H1 (cell line): ENCODE measurements at regions not wholly inside any gene's neighbourhood (a gene's known extent, or its start where the extent isn't known, plus 50 kb on each side); places are given as distances from the start of the nearest gene placed in this dataset.

Source experiments
- CEBPB ChIP-seq: IDR thresholded peaks from 2 replicates; pipeline ENCODE4 v1.6.1; 2012; ENCODE audit warnings: low read depth, low read length
- EP300 ChIP-seq, 2 experiments: IDR thresholded peaks; 1 replicate in 1 of 2; 2 replicates in 1 of 2; pipeline ENCODE4 v1.6.1; 2011 to 2012; ENCODE audit warnings: low read depth in 2 of 2, low read length in 2 of 2, mild to moderate bottlenecking in 2 of 2, borderline replicate concordance in 1 of 2, inconsistent platforms in 1 of 2, moderate library complexity in 1 of 2
- POLR2A ChIP-seq, 2 experiments: IDR thresholded peaks; 1 replicate in 1 of 2; 2 replicates in 1 of 2; pipeline ENCODE4 v1.6.1; 2011; ENCODE audit warnings: low read depth in 2 of 2, low read length in 2 of 2, mild to moderate bottlenecking in 2 of 2; ENCODE audit errors: control extremely low read depth in 1 of 2
- TF ChIP-seq, protein P1 (sequence below), 3 experiments: IDR thresholded peaks; 1 replicate in 2 of 3; 2 replicates in 1 of 3; pipeline versions ENCODE4 v1.5.1 to v1.6.1; 2011; ENCODE audit warnings: low read length in 3 of 3, mild to moderate bottlenecking in 3 of 3, inconsistent platforms in 2 of 3, low read depth in 1 of 3, moderate library complexity in 1 of 3; ENCODE audit not compliant: insufficient read depth in 1 of 3; ENCODE audit errors: control extremely low read depth in 1 of 3

DNA sequence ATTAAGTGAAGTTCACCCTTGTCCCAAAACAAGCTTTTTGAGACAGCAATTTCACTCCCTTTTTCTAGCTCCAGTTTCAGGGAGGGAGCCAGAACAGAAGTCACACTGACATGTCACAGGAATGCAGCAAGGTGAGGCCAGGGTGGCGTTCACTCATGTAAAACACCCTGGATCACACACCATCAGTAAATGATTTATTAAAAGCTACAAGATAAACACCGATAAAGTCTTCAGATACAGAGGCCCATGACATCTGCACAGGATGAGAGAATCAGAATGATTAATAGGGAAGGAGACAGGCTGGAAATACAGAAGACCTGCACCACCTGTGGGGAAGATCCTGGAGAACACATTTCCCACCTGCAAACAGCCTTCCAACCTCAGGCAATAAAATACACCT, 77.5 kb upstream of the DYNLRB2 start:
- TF ChIP-seq POLR2A (IDR thresholded peaks at IDR 0.05; ENCODE audit: control extremely low read depth in 1 of 2, low read depth in 2 of 2, low read length in 2 of 2): no peak
- no peak for TF ChIP-seq CEBPB
- TF ChIP-seq, protein P1, sequence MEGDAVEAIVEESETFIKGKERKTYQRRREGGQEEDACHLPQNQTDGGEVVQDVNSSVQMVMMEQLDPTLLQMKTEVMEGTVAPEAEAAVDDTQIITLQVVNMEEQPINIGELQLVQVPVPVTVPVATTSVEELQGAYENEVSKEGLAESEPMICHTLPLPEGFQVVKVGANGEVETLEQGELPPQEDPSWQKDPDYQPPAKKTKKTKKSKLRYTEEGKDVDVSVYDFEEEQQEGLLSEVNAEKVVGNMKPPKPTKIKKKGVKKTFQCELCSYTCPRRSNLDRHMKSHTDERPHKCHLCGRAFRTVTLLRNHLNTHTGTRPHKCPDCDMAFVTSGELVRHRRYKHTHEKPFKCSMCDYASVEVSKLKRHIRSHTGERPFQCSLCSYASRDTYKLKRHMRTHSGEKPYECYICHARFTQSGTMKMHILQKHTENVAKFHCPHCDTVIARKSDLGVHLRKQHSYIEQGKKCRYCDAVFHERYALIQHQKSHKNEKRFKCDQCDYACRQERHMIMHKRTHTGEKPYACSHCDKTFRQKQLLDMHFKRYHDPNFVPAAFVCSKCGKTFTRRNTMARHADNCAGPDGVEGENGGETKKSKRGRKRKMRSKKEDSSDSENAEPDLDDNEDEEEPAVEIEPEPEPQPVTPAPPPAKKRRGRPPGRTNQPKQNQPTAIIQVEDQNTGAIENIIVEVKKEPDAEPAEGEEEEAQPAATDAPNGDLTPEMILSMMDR (IDR thresholded peaks at IDR 0.05; ENCODE audit: control extremely low read depth in 1 of 3, insufficient read depth in 1 of 3, low read depth in 1 of 3, low read length in 3 of 3): no peak
- no peak for TF ChIP-seq EP300 (IDR thresholded peaks at IDR 0.05; ENCODE audit: borderline replicate concordance in 1 of 2, low read depth in 2 of 2, low read length in 2 of 2)
